Suprapubic skin (tissue), 4 donors: ENCODE measurements at regions not wholly inside any gene's neighbourhood (a gene's known extent, or its start where the extent isn't known, plus 50 kb on each side); places are given as distances from the start of the nearest gene placed in this dataset.

ENCODE experiments used
- DNase-seq, 2 donors: peaks; one replicate each; pipeline ENCODE4 v3.0.0-alpha.2; 2019; ENCODE audit warnings: low spot score in 2 of 2
- H3K27ac ChIP-seq: fragments of 200-600 bp; sonication (generic); one replicate; pipeline ENCODE4 v1.5.1; 2019
- H3K27me3 ChIP-seq: fragments of 200-600 bp; sonication (generic); one replicate; pipeline ENCODE4 v1.5.1; 2019
- H3K36me3 ChIP-seq: fragments of 200-600 bp; sonication (generic); one replicate; pipeline ENCODE4 v1.5.1; 2019
- H3K4me1 ChIP-seq: fragments of 200-600 bp; sonication (generic); one replicate; pipeline ENCODE4 v1.5.1; 2019
- H3K4me3 ChIP-seq: fragments of 200-600 bp; sonication (generic); one replicate; pipeline ENCODE4 v1.5.1; 2019; ENCODE audit warnings: mild to moderate bottlenecking
- H3K9me3 ChIP-seq: fragments of 200-600 bp; sonication (generic); one replicate; pipeline ENCODE4 v1.5.1; 2019
- EP300 ChIP-seq: sonication (generic); formaldehyde crosslinking; IDR thresholded peaks from one replicate; pipeline ENCODE4 v1.6.1; 2017; ENCODE audit warnings: antibody characterized with exemption
- POLR2A ChIP-seq, 2 donors: fragments of 450-650 bp; IDR thresholded peaks; one replicate each; pipeline ENCODE4 v1.6.1; 2017; ENCODE audit warnings: antibody characterized with exemption in 2 of 2, mild to moderate bottlenecking in 2 of 2, moderate library complexity in 2 of 2
- POLR2AphosphoS5 ChIP-seq, 3 donors: sonication (generic); formaldehyde crosslinking; IDR thresholded peaks; one replicate each; pipeline ENCODE4 v1.6.1; 2017; ENCODE audit warnings: antibody characterized with exemption in 3 of 3
- WGBS: methylation state at CpG from one replicate; pipeline ENCODE4 v1.1.5; 2018; 5-methylcytosine and 5-hydroxymethylcytosine counted together
- TF ChIP-seq, protein P1 (sequence below), 2 donors: fragments of 200-600 bp in 1 of 2; fragments of 450-650 bp in 1 of 2; sonication (generic) in 1 of 2; IDR thresholded peaks; one replicate each; pipeline ENCODE4 v1.5.1; 2016 to 2019; ENCODE audit warnings: antibody characterized with exemption in 2 of 2, mild to moderate bottlenecking in 1 of 2, moderate library complexity in 1 of 2

DNA sequence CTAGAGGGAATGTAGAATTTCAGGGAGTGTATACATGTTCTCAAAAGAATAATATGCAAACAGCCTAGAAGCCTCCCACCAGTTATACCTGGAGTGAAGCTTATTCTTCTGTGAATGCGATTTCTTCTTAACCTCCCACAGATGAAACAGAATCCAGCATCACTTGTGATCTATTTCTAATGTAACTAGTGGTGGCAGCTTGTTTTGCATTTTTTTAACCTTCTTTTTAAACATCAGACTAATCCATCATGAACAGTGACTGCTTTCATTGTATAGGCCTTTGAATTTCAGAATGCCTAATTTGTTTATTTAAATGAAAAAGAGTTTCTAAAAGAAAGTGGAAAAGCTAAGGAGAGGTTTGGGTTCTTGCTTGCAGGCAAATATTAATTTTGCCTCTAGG lies 85.7 kb upstream of the EPHA4 start:
- TF ChIP-seq POLR2AphosphoS5 (IDR thresholded peaks at IDR 0.05) (no peak), EP300 (no peak), POLR2A (IDR thresholded peaks at IDR 0.05) (no peak)
- TF ChIP-seq, protein P1, sequence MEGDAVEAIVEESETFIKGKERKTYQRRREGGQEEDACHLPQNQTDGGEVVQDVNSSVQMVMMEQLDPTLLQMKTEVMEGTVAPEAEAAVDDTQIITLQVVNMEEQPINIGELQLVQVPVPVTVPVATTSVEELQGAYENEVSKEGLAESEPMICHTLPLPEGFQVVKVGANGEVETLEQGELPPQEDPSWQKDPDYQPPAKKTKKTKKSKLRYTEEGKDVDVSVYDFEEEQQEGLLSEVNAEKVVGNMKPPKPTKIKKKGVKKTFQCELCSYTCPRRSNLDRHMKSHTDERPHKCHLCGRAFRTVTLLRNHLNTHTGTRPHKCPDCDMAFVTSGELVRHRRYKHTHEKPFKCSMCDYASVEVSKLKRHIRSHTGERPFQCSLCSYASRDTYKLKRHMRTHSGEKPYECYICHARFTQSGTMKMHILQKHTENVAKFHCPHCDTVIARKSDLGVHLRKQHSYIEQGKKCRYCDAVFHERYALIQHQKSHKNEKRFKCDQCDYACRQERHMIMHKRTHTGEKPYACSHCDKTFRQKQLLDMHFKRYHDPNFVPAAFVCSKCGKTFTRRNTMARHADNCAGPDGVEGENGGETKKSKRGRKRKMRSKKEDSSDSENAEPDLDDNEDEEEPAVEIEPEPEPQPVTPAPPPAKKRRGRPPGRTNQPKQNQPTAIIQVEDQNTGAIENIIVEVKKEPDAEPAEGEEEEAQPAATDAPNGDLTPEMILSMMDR (IDR thresholded peaks at IDR 0.05): no peak
- no peaks in the 10 kb centered on the region for H3K27me3 ChIP-seq
- 93% methylated on average over 1 of the region's 1 CpG for WGBS

DNA sequence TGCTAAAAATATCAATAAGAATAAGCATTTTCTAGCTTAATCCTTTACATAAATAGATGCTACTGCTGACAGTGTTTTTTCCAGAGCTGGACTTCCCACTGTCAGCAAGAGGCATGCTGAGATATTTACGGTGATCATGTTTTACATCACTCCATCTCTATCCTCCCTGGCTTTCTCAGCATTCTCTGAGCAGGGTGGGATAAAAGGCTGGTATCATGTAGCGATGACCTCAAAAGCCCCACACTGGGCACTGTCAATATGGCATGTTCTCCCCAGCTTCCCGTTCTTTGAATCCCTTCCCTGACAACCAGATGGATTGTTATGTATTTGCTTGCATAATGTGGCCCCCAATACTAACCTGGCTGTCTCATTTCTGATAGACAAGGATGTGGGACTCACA lies 83.2 kb upstream of the EPHA4 start:
- no peak for DNase-seq
- Histone ChIP-seq H3K36me3 (no peaks in the 10 kb centered on the region), H3K4me3 (no peak overlapping the region), H3K9me3 (no peaks in the 10 kb centered on the region), H3K27ac (no peak overlapping the region), H3K4me1 (no peaks in the 10 kb centered on the region), H3K27me3 (no peaks in the 10 kb centered on the region)
- TF ChIP-seq EP300: no peak
- TF ChIP-seq, protein P1 (IDR thresholded peaks at IDR 0.05): no peak
- TF ChIP-seq POLR2AphosphoS5 (IDR thresholded peaks at IDR 0.05): no peak
- no peak for TF ChIP-seq POLR2A (IDR thresholded peaks at IDR 0.05)
- WGBS: 67% methylated on average over 3 of the region's 3 CpGs

More for the DNA sequence above, 85.7 kb upstream of the EPHA4 start:
- no peaks in the 10 kb centered on the region for H3K4me1 ChIP-seq
- H3K9me3 ChIP-seq: no peaks in the 10 kb centered on the region
- no peak overlapping the region for H3K27ac ChIP-seq
- no peak for DNase-seq
- H3K4me3 ChIP-seq: no peak overlapping the region
- no peaks in the 10 kb centered on the region for H3K36me3 ChIP-seq

DNA sequence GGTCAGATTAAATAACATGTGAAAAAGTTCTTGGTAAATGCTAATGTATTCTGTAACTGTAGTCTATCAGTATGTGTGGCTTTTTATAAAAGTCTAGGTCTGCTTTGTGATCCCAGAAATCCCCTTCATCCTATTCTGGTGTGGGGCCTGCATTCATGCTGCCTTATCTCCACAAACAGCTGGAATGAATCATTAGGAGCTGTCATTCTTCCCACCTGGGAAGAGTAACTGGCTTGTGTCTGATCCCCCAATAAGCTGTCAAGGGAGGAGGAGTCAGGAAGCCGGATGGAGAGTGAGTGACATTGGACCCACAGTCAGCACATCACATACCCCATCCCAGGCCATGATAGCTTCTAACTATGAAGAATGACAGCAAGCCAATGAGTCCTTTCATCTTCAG lies 81.1 kb upstream of the EPHA4 start:
- TF ChIP-seq POLR2AphosphoS5 (IDR thresholded peaks at IDR 0.05) (no peak), EP300 (no peak), POLR2A (IDR thresholded peaks at IDR 0.05) (no peak)
- TF ChIP-seq, protein P1 (IDR thresholded peaks at IDR 0.05): no peak
- WGBS: 30% methylated on average over 1 of the region's 1 CpG
- Histone ChIP-seq H3K27me3 (no peaks in the 10 kb centered on the region), H3K36me3 (no peaks in the 10 kb centered on the region), H3K4me1 (no peaks in the 10 kb centered on the region), H3K4me3 (no peak overlapping the region), H3K27ac (no peak overlapping the region), H3K9me3 (no peaks in the 10 kb centered on the region)
- DNase-seq: no peak

DNA sequence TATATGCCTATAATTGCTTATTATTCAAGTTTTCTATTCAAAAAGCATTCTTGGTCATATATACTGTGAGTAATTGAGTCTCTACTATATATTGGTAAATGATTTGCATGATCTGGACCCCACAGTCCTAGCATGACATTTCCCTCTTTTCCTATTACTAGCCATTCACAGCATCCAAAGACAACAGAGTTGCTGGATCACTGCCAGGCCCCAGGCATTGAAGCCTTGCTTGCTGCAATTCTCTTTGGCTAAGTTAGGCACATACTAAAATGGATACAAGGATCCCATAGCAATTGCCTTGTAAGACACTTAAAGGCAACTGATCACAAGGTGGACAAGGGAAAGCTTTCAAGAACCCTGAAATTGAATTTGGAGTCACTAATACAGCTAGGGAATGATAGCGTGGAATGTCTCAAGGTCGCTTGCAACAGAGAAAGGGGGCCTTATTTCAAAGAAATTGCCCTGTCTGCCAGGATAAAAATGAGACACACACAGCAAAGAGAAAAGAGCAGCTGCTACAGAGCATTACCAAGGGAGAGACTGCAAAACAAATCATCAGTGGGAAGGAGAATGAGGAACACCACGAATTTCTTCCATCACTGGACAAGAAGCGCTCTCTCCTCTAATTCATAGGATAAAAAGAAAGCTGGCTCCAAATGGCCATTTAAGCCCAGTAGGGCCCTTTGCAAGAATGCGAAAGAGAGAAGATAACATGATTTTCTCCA lies 77.1 kb upstream of the EPHA4 start:
- Histone ChIP-seq H3K4me3 (no peak overlapping the region), H3K4me1 (no peaks in the 10 kb centered on the region), H3K36me3 (no peaks in the 10 kb centered on the region), H3K27me3 (no peaks in the 10 kb centered on the region), H3K27ac (no peak overlapping the region), H3K9me3 (no peaks in the 10 kb centered on the region)
- no peak for DNase-seq
- no peak for TF ChIP-seq POLR2AphosphoS5 (IDR thresholded peaks at IDR 0.05)
- TF ChIP-seq, protein P1 (IDR thresholded peaks at IDR 0.05): no peak
- TF ChIP-seq POLR2A (IDR thresholded peaks at IDR 0.05): no peak
- no peak for TF ChIP-seq EP300
- 79% methylated on average over 5 of the region's 5 CpGs for WGBS

DNA sequence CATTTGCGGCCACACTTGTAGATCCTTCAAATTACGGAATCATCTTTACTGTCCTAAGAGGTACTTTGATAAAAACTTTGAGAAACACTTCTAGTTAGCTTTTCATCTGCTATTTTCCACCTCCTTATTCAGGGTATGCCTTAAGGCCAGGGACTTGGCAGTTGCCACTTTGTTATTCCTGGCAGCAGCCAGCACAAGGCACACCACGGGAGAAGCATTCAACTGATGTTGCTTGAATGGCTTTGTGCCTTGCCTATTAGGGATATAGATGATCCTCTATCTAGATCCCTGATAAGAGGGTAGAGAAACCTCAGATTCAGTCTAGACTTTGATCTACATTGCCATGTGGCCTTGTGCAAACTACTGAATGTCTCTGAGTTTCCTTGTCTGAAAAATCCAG lies 70.3 kb upstream of the EPHA4 start:
- Histone ChIP-seq H3K4me3 (no peak overlapping the region), H3K9me3 (no peaks in the 10 kb centered on the region), H3K36me3 (no peaks in the 10 kb centered on the region), H3K27ac (no peak overlapping the region), H3K27me3 (no peaks in the 10 kb centered on the region), H3K4me1 (no peaks in the 10 kb centered on the region)
- WGBS: 79% methylated on average over 3 of the region's 3 CpGs
- no peak for DNase-seq
- TF ChIP-seq, protein P1 (IDR thresholded peaks at IDR 0.05): no peak
- no peak for TF ChIP-seq POLR2AphosphoS5 (IDR thresholded peaks at IDR 0.05)
- no peak for TF ChIP-seq POLR2A (IDR thresholded peaks at IDR 0.05)
- TF ChIP-seq EP300: no peak
